GM19463 (cell line): ENCODE measurements at regions not wholly inside any gene's neighbourhood (a gene's known extent, or its start where the extent isn't known, plus 50 kb on each side); places are given as distances from the start of the nearest gene placed in this dataset.
"Not testable (repeated sequence)": the region's sequence is repeated elsewhere in the genome, so short reads cannot be mapped to it uniquely, and the experiment has no call there.

Experiments
- ATAC-seq: cut with Tn5 transposase; IDR thresholded peaks from one replicate; pipeline ENCODE4 v1.9.1; 2021; ENCODE audit warnings: mild to moderate bottlenecking, moderate library complexity; ENCODE audit not compliant: unreplicated experiment

DNA sequence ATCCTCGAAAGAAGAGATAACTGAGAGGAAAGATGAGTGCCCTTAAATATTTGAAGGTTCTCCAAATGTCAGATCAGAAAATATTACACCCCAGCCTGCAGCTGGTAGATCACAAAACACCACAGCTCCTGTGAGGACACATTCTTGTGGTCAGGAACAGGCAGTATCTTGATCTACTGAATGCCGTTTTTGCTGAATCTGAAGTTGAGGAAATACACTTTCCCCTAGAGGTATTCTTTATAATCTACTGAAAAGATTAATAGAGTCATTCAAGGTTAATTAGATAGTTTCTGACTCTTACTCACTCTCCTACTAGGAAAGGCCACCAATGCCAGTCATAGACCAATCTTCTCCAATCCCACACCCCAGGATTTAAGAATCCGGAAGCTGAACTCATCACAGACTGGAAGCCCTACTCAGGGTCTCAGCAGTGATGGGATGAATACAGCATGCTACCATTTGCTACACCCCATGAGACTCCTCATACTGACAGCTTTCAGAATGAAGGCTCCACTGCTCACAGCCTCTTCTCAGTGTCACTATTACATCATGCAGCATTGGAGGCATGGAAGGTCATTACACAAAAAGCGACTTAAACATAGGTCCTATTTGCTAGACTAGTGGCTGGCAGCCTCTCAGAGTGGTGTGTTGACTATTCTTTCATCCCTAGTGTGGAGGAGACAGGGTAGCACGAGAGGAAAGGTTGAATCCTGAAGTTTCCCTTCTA is 143.9 kb upstream of the SLC1A3 start:
- ATAC-seq, result no peak

DNA sequence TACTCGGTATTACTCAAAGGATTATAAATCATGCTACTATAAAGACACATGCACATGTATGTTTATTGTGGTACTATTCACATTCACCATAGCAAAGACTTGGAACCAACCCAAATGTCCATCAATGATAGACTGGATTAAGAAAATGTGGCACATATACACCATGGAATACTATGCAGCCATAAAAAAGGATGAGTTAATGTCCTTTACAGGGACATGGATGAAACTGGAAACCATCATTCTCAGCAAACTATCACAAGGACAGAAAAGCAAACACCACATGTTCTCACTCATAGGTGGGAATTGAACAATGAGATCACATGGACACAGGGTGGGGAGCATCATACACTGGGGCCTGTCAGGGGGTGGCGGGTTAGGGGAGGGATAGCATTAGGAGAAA is 130.5 kb upstream of the SLC1A3 start:
- not testable (repeated sequence) for ATAC-seq

DNA sequence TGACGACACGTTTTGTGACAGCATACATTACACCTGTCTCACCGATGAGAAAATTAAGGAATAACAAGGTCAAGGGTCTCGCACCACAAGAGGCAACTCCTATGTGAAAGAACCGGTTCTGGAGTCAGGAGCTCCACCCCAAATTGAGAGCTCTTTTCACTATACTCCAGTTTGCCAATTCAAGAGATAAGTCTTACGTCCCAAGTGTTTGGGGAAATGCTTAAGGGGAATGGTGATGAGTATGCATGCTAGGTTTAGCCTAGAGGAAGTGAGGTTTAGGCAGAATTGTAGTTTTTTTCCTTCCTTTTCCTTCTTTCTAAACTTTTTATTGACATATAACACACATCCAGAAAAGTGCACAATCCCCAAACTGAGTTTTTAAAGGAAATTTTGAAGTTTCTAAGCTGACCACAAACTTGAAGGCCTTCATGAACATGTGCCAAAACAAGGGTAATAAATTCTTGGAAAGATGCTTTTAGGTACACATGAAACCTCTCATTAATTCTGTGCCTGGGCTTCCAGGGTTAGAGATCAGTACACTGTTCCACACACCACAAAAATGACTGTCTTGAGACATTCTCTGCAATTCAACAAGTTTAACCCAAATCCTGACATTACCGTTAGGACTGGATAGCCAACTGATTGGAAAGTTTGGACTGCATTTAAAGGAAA is 127.6 kb upstream of the SLC1A3 start:
- ATAC-seq, result no peak

DNA sequence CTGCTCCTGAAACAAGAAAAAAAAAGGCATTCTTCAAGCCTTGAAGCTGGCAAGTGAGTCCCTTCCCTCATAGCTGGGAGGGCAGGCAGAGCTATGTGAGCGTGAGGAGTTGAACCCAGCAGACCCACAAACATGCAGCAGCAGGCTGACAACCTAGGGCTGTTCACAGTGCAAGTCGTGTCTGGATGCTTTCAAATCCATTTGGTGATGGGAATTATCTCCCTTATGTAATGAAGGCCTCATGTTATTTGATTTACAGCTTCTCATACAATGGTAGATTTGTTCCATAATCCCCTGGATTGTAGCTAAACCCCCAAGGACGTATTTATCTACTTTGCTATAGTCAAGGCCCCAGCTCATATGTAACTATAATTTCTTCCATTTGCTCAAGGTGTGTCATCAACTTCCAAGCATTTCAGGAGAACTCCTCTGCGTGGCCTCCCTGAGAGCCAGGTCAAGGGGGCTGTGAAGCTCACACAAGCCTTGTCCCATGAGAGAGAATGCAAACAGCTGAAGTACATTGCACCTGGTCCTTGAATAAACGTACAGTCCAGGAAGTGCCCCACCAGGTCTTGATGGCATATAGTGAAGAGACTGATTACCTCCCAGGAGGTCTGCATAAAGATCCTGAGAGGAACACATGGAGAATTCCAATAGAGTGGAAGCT is 124.8 kb upstream of the SLC1A3 start:
- ATAC-seq, result no peak

DNA sequence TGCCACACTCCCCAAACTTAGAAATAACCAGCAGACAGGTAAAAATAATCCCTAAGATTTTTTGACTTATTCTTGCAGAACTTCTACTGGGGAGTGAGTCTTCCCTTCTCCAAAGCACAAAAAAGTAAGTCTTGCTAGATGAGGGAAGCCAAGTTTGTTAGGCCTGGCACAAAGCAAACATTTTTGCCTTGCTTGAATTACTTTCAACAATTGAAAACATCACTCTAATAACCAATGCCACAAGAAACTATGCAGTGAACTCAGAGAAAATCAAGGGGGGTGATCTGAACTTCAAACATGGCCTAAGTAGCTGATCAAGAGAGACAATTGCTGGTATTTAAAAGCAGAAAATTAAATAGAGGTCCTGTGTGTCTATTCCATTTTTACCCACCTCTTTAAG is 123.6 kb upstream of the SLC1A3 start:
- ATAC-seq, result no peak

GRCh38 chr5:36489505-36489904 is 116.9 kb upstream of the SLC1A3 start:
- no peak for ATAC-seq

DNA sequence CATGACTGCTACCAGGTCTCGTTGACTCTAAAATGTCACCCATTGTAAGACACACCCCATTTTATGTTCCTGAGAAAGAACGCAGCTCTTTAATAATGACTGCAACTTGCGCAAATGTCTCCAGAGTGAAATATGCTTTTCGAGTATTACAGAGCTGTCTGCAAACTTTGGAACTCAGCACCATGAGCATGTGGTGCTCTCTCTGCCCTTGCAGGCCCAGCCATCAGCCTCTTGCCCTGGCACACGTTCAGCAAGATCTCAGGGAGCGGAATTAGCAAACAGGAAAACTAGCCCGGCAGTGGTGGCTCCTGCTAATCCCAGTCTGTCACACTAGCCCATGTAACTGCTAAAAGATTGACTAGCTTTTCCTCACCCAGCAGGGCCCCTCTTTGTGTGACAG is 114.5 kb upstream of the SLC1A3 start:
- no peak for ATAC-seq

- ATAC-seq, result no peak
These were observed 113.3 kb upstream of the SLC1A3 start for GRCh38 chr5:36492984-36493654.

- no peak for ATAC-seq
These were observed 112.4 kb upstream of the SLC1A3 start for GRCh38 chr5:36494028-36494427.

- no peak for ATAC-seq
These were observed 111.4 kb upstream of the SLC1A3 start for GRCh38 chr5:36494841-36495601.

GRCh38 chr5:36495611-36496010 is 110.8 kb upstream of the SLC1A3 start:
- no peak for ATAC-seq

- ATAC-seq, result no peak
These were observed 109.9 kb upstream of the SLC1A3 start for GRCh38 chr5:36496471-36496870.

GRCh38 chr5:36502608-36503007 is 103.8 kb upstream of the SLC1A3 start:
- no peak for ATAC-seq

- no peak for ATAC-seq
These were observed 101.4 kb upstream of the SLC1A3 start for GRCh38 chr5:36505021-36505420.

GRCh38 chr5:36507332-36507952 is 99.0 kb upstream of the SLC1A3 start:
- peak; percentile 67 for ATAC-seq

GRCh38 chr5:36508331-36508730 is 98.1 kb upstream of the SLC1A3 start:
- ATAC-seq, result not testable (repeated sequence)

GRCh38 chr5:36513647-36514046 is 92.8 kb upstream of the SLC1A3 start:
- not testable (repeated sequence) for ATAC-seq

DNA sequence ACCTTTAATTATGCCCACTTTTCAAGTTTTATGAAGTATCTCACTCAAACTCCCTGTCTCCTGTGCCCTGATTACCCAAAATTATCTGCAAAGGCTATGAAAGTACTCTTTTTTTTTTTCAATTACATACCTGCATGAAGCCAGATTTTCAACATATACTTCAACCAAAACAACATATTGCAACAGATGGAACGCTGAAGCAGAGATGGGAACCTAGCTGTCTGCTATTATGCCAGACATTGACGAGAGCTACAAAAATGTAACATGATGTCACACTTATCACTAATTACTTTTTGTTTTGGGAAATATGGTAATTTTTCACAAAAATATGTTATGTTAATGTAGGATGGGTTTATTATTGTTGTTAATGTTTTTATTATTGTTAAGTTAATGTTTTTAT is 86.5 kb upstream of the SLC1A3 start:
- no peak for ATAC-seq

- ATAC-seq, result no peak
These were observed 85.2 kb upstream of the SLC1A3 start for GRCh38 chr5:36521219-36521618.
